Naive thymus-derived CD8-positive, alpha-beta T cell (primary cell): ENCODE measurements at regions not wholly inside any gene's neighbourhood (a gene's known extent, or its start where the extent isn't known, plus 50 kb on each side); places are given as distances from the start of the nearest gene placed in this dataset.

Experiments
- ATAC-seq, 2 donors: fragments of 150-1000 bp; cut with Tn5 transposase in 1 of 2; sonication (Bioruptor Pico), chemical (Tn5 transposase) in 1 of 2; 1 replicate in 1 of 2; 2 replicates in 1 of 2; pipeline ENCODE4 v1.10.0; 2021; ENCODE audit warnings: mild to moderate bottlenecking in 2 of 2, moderate library complexity in 2 of 2
- POLR2A ChIA-PET: fragments of 350-600 bp; sonication (Branson Sonifier 250); formaldehyde crosslinking; loops from one replicate; lab custom pipeline; 2021; ENCODE audit warnings: antibody characterized with exemption; lab: Charles Lee
- DNase-seq, 10 donors: peaks; one replicate each; pipeline versions ENCODE4 v3.0.0 to v3.0.0-alpha.2; 2020 to 2022
- H3K27ac Mint-ChIP-seq, 10 donors: one replicate each; pipeline ENCODE4 v1.8.0; 2020 to 2022; ENCODE audit warnings: mild to moderate bottlenecking in 10 of 10, mixed read lengths in 10 of 10, moderate library complexity in 4 of 10, inconsistent platforms in 1 of 10
- H3K27me3 Mint-ChIP-seq, 5 donors: one replicate each; pipeline ENCODE4 v1.8.0; 2021 to 2022; ENCODE audit warnings: mixed read lengths in 5 of 5
- H3K36me3 Mint-ChIP-seq, 3 donors: one replicate each; pipeline ENCODE4 v1.8.0; 2020 to 2022; ENCODE audit warnings: mixed read lengths in 3 of 3, mild to moderate bottlenecking in 2 of 3, inconsistent platforms in 1 of 3
- H3K4me1 Mint-ChIP-seq, 4 donors: one replicate each; pipeline ENCODE4 v1.8.0; 2021 to 2022; ENCODE audit warnings: mixed read lengths in 4 of 4
- H3K4me3 Mint-ChIP-seq, 10 donors: one replicate each; pipeline ENCODE4 v1.8.0; 2020 to 2022; ENCODE audit warnings: mild to moderate bottlenecking in 10 of 10, mixed read lengths in 10 of 10, moderate library complexity in 6 of 10, inconsistent platforms in 1 of 10
- H3K9me3 Mint-ChIP-seq, 9 donors: one replicate each; pipeline ENCODE4 v1.8.0; 2020 to 2022; ENCODE audit warnings: mixed read lengths in 9 of 9, mild to moderate bottlenecking in 3 of 9, inconsistent platforms in 1 of 9, moderate library complexity in 1 of 9

- no peaks in the 10 kb centered on the region for H3K4me1 Mint-ChIP-seq
- no peaks in the 10 kb centered on the region for H3K36me3 Mint-ChIP-seq
- POLR2A ChIA-PET = no interaction called here
- peaks cover 0 to 10% (median 0%) of the 10 kb centered on the region in 9 donors for H3K9me3 Mint-ChIP-seq
- ATAC-seq (no peak), DNase-seq (no peak)
- no peak overlapping the region for H3K4me3 Mint-ChIP-seq
- H3K27ac Mint-ChIP-seq = no peak overlapping the region
- H3K27me3 Mint-ChIP-seq = peaks cover 0 to 8% (median 3%) of the 10 kb centered on the region in 5 donors
These were observed 248.5 kb downstream of the SNCA start for GRCh38 chr4:89588421-89588820.

- Mint-ChIP-seq H3K27me3 (peaks cover 0 to 8% (median 3%) of the 10 kb centered on the region in 5 donors), H3K27ac (no peak overlapping the region), H3K9me3 (peaks cover 0 to 9% (median 0%) of the 10 kb centered on the region in 9 donors), H3K36me3 (peaks cover 0 to under 1% (median 0%) of the 10 kb centered on the region in 3 donors), H3K4me3 (no peak overlapping the region), H3K4me1 (no peaks in the 10 kb centered on the region)
- DNase-seq (no peak), ATAC-seq (no peak)
- POLR2A ChIA-PET = no interaction called here
These were observed 249.6 kb downstream of the SNCA start for GRCh38 chr4:89587364-89587763.

GRCh38 chr4:89586864-89587263 is 250.1 kb downstream of the SNCA start:
- no peak overlapping the region for H3K27ac Mint-ChIP-seq
- POLR2A ChIA-PET = no interaction called here
- no peaks in the 10 kb centered on the region for H3K4me1 Mint-ChIP-seq
- peaks cover 0 to 7% (median 0%) of the 10 kb centered on the region in 9 donors for H3K9me3 Mint-ChIP-seq
- ATAC-seq (no peak), DNase-seq (no peak)
- H3K4me3 Mint-ChIP-seq = no peak overlapping the region
- H3K27me3 Mint-ChIP-seq = peaks cover 0 to 9% (median 6%) of the 10 kb centered on the region in 5 donors
- H3K36me3 Mint-ChIP-seq = peaks cover 0 to 3% (median 0%) of the 10 kb centered on the region in 3 donors

GRCh38 chr4:89586318-89586717 is 250.6 kb downstream of the SNCA start:
- Mint-ChIP-seq H3K4me1 (no peaks in the 10 kb centered on the region), H3K27ac (no peak overlapping the region), H3K27me3 (peaks cover 0 to 10% (median 6%) of the 10 kb centered on the region in 5 donors), H3K9me3 (peaks cover 0 to 2% (median 0%) of the 10 kb centered on the region in 9 donors), H3K4me3 (no peak overlapping the region), H3K36me3 (peaks cover 0 to 3% (median 0%) of the 10 kb centered on the region in 3 donors)
- POLR2A ChIA-PET = no interaction called here
- ATAC-seq (no peak), DNase-seq (no peak)

- POLR2A ChIA-PET = no interaction called here
- Mint-ChIP-seq H3K9me3 (peaks cover 0 to 2% (median 0%) of the 10 kb centered on the region in 9 donors), H3K4me3 (no peak overlapping the region), H3K36me3 (peaks cover 0 to 3% (median 0%) of the 10 kb centered on the region in 3 donors), H3K27ac (no peak overlapping the region), H3K4me1 (no peaks in the 10 kb centered on the region), H3K27me3 (peaks cover 0 to 10% (median 6%) of the 10 kb centered on the region in 5 donors)
- DNase-seq (no peak), ATAC-seq (no peak)
These were observed 254.0 kb downstream of the SNCA start for GRCh38 chr4:89582756-89583505.

- peaks cover 0 to 3% (median 0%) of the 10 kb centered on the region in 3 donors for H3K36me3 Mint-ChIP-seq
- H3K27ac Mint-ChIP-seq = no peak overlapping the region
- H3K4me1 Mint-ChIP-seq = no peaks in the 10 kb centered on the region
- H3K4me3 Mint-ChIP-seq = no peak overlapping the region
- peaks cover 0 to 2% (median 0%) of the 10 kb centered on the region in 9 donors for H3K9me3 Mint-ChIP-seq
- POLR2A ChIA-PET = no interaction called here
- ATAC-seq = no peak
- no peak for DNase-seq
- peaks cover 0 to 9% (median 2%) of the 10 kb centered on the region in 5 donors for H3K27me3 Mint-ChIP-seq
These were observed 257.2 kb downstream of the SNCA start for GRCh38 chr4:89579771-89580170.

- H3K27ac Mint-ChIP-seq = no peak overlapping the region
- no peaks in the 10 kb centered on the region for H3K4me1 Mint-ChIP-seq
- POLR2A ChIA-PET = no interaction called here
- ATAC-seq = no peak
- no peak for DNase-seq
- no peaks in the 10 kb centered on the region for H3K27me3 Mint-ChIP-seq
- H3K36me3 Mint-ChIP-seq = no peaks in the 10 kb centered on the region
- no peak overlapping the region for H3K4me3 Mint-ChIP-seq
- H3K9me3 Mint-ChIP-seq = no peaks in the 10 kb centered on the region
These were observed 260.7 kb downstream of the SNCA start for GRCh38 chr4:89576246-89576645.

- peaks cover 0 to 2% (median 0%) of the 10 kb centered on the region in 5 donors for H3K27me3 Mint-ChIP-seq
- no peaks in the 10 kb centered on the region for H3K4me1 Mint-ChIP-seq
- no peak for ATAC-seq
- no peak overlapping the region for H3K27ac Mint-ChIP-seq
- no peak overlapping the region for H3K4me3 Mint-ChIP-seq
- no peaks in the 10 kb centered on the region for H3K36me3 Mint-ChIP-seq
- POLR2A ChIA-PET = no interaction called here
- H3K9me3 Mint-ChIP-seq = no peaks in the 10 kb centered on the region
- DNase-seq = no peak
These were observed 261.1 kb downstream of the SNCA start for GRCh38 chr4:89575840-89576239.

- Mint-ChIP-seq H3K36me3 (no peaks in the 10 kb centered on the region), H3K4me3 (no peak overlapping the region), H3K4me1 (no peaks in the 10 kb centered on the region), H3K27ac (no peak overlapping the region), H3K9me3 (no peaks in the 10 kb centered on the region), H3K27me3 (peaks cover 0 to 2% (median 0%) of the 10 kb centered on the region in 5 donors)
- ATAC-seq (no peak), DNase-seq (no peak)
- POLR2A ChIA-PET = no interaction called here
These were observed 262.8 kb downstream of the SNCA start for GRCh38 chr4:89574176-89574575.

GRCh38 chr4:89573656-89574055 is 263.3 kb downstream of the SNCA start:
- POLR2A ChIA-PET = no interaction called here
- Mint-ChIP-seq H3K36me3 (no peaks in the 10 kb centered on the region), H3K27ac (no peak overlapping the region), H3K4me1 (no peaks in the 10 kb centered on the region), H3K4me3 (no peak overlapping the region), H3K9me3 (no peaks in the 10 kb centered on the region), H3K27me3 (peaks cover 0 to 2% (median 0%) of the 10 kb centered on the region in 5 donors)
- DNase-seq (no peak), ATAC-seq (no peak)

GRCh38 chr4:89572224-89572858 is 264.6 kb downstream of the SNCA start:
- Mint-ChIP-seq H3K27ac (no peak overlapping the region), H3K36me3 (no peaks in the 10 kb centered on the region), H3K27me3 (peaks cover 0 to 3% (median 2%) of the 10 kb centered on the region in 5 donors), H3K9me3 (no peaks in the 10 kb centered on the region), H3K4me1 (no peaks in the 10 kb centered on the region), H3K4me3 (no peak overlapping the region)
- ATAC-seq (no peak), DNase-seq (no peak)
- POLR2A ChIA-PET = no interaction called here

GRCh38 chr4:89570931-89571330 is 263.3 kb upstream of the GPRIN3 start:
- no peak for DNase-seq
- H3K36me3 Mint-ChIP-seq = no peaks in the 10 kb centered on the region
- no peak overlapping the region for H3K27ac Mint-ChIP-seq
- POLR2A ChIA-PET = no interaction called here
- peaks cover 0 to 6% (median 2%) of the 10 kb centered on the region in 5 donors for H3K27me3 Mint-ChIP-seq
- no peaks in the 10 kb centered on the region for H3K9me3 Mint-ChIP-seq
- no peaks in the 10 kb centered on the region for H3K4me1 Mint-ChIP-seq
- no peak for ATAC-seq
- H3K4me3 Mint-ChIP-seq = no peak overlapping the region

- POLR2A ChIA-PET = no interaction called here
- H3K27ac Mint-ChIP-seq = no peak overlapping the region
- ATAC-seq (no peak), DNase-seq (no peak)
- H3K36me3 Mint-ChIP-seq = no peaks in the 10 kb centered on the region
- peaks cover 0 to 6% (median 2%) of the 10 kb centered on the region in 5 donors for H3K27me3 Mint-ChIP-seq
- no peaks in the 10 kb centered on the region for H3K4me1 Mint-ChIP-seq
- no peak overlapping the region for H3K4me3 Mint-ChIP-seq
- H3K9me3 Mint-ChIP-seq = no peaks in the 10 kb centered on the region
These were observed 260.3 kb upstream of the GPRIN3 start for GRCh38 chr4:89567936-89568335.
